EH (cell line): ENCODE measurements at regions not wholly inside any gene's neighbourhood (a gene's known extent, or its start where the extent isn't known, plus 50 kb on each side); places are given as distances from the start of the nearest gene placed in this dataset.

Experiments
- DNase-seq: peaks from one replicate; pipeline ENCODE4 v3.0.0-alpha.2; 2015; ENCODE audit warnings: low read depth

- peak; percentile 57 for DNase-seq
Measured at GRCh38 chr12:124188561-124189405, 106.1 kb upstream of the RFLNA start.

DNA sequence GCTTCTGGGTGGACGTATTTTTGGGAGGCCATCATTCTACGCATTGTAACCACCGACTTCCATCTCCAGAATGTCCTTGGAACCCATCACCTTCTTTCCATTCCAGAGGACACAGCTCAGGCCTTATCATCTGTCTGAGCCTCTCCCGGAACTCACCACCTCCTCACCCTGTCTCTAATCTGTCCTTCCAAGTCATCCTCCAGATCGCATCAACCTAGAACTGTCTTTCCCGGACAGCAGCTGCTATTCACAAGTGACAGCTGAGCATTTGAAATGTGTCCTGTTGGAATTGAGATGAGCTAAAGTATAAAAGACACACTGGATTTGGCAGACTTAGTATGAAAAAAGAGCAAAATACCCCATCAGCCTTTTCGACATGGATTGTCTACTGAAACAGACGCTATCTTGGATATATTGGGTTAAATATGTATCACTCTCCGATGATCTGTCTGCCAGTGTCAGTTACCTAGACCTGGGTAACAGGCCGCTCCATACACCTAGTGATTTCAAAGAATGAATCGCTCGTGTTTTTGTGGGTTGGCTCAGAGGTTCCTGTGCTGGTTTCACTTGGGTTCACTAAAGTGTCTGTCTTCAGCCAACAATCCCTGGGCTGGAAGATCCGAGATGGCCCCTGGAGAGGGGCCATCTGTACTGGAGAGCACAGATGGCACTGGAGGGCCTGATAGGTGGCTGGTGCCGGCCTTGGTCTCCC, 104.4 kb upstream of the RFLNA start:
- DNase-seq: no peak

- DNase-seq: peak; percentile 61
Measured at GRCh38 chr12:124191024-124191359, 103.9 kb upstream of the RFLNA start.

- no peak for DNase-seq
Measured at GRCh38 chr12:124191966-124192365, 102.9 kb upstream of the RFLNA start.

DNA sequence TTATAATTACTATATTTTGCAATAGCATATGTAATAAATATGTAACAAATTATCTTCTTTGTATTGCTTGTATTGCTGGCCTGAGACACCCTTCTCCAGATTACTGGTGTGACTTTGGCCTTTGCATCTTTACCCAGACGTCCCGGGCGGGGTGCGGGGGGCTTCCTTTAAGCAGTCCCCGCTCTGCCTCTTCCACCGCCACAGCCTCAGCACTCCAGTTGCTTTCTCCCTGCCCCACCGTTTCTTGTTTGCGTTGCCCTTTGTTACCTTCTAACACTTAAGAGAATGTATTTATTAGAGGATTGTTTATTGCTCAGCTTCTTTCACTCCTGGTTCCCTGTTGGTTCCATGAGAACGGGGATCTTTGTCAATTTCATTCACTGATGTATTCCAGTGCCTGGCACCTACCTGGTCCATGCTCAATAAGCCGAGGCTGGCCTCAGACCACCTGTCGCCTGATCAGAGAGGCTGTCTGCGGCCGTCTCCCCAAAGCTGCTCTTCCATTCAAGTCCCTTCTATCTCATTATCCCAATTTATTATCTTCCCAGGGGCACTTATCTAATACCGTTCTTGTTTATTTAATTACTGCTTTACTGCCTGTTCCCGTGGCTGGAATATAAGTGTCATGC, 100.5 kb upstream of the RFLNA start:
- no peak for DNase-seq

GRCh38 chr12:124194893-124195566, 99.9 kb upstream of the RFLNA start:
- DNase-seq: no peak

DNA sequence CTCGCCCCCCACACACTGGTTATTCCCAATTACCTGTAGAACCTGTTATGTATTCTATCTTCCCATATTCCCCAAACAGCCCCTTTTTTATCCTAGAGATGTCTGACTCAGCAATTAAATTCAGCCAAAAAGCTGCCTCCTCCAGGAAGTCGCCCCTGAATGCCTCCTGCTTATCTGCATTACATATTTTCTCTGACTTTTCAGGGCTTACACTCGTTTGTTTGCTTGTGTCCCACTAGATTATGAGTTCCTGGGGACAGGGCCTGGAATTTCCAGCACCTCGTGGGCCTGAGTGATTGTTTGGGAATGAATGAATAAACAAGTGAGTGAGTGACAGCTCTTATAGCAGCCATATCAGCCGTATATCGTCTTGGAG, 99.3 kb upstream of the RFLNA start:
- no peak for DNase-seq

- DNase-seq: no peak
Measured at GRCh38 chr12:124196236-124196635, 98.7 kb upstream of the RFLNA start.

GRCh38 chr12:124201248-124201647, 93.6 kb upstream of the RFLNA start:
- DNase-seq: no peak

DNA sequence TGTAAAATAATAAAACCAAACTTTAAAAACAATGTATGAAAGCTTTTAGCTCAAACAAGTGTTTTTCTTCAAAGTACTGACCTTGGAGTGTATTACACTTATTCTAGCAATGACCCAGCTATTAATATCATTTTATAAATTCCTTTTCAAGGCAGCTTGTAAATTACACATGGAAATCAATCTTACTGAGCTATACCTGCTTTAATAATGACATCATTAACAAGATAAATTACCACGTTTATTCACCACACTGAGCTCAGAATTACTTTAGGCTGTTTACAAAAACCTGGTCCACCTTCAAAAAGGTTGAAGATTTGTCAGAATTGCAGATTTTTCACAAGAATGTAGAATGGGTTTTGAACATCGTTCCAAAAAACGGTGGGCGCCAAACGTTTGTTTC, 91.7 kb upstream of the RFLNA start:
- DNase-seq: no peak

DNA sequence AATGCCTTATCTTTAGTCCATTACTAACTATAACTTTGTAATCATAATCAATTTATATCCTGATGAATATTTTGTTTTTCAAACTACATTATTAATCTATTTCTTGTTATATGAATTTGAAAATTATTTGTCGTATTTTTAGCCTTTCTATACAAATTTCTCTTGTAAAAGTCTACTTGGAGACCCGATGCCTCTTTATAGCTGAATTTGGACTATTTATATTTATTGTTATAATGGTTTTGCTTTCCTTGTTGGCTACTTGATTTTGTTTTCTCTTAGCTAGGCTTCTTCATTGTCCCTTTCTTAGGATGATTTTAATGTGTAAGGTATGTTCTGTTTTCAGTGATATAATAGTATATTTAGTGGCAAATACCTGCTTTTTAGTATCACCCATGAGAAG, 89.5 kb upstream of the RFLNA start:
- no peak for DNase-seq

DNA sequence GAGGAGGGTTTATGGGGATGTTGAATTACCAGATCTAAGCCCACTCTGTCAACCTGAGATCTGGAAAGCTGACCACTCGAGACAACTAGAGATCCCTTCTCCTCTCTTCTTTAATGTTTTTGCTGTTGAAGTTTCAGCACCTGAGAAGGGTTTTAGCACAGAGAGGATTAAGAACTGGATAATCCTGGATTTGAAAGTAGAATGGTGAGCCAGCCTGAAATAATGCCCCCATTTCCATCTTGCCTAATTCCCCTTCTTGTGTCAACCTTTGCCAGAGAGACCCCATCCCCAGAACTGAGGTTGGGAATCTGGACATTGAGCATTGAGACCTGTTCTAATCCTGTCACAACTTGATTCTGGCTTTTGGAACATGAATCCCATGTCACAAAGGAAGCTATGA, 87.8 kb upstream of the RFLNA start:
- no peak for DNase-seq

- no peak for DNase-seq
Measured at GRCh38 chr12:124207617-124208016, 87.3 kb upstream of the RFLNA start.

DNA sequence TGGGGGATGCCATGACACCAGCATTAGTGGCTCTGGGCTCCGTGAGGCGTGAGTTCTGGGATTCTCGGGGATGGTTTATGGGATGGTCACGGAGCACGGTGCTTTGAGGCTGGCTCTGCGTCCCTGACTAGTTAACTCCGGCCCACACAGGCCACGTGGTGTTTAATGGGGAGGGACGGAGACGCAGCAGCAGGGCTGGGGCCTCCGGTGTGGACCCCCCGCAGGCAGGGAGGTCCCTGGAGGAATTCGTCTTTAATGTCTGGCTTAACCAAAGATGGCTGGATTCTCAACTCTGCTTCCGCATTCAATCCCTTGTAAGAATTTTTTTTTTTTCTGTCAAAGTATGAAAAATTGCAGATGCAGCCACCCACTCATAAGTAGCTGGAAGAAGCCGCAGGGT, 86.4 kb upstream of the RFLNA start:
- no peak for DNase-seq

DNA sequence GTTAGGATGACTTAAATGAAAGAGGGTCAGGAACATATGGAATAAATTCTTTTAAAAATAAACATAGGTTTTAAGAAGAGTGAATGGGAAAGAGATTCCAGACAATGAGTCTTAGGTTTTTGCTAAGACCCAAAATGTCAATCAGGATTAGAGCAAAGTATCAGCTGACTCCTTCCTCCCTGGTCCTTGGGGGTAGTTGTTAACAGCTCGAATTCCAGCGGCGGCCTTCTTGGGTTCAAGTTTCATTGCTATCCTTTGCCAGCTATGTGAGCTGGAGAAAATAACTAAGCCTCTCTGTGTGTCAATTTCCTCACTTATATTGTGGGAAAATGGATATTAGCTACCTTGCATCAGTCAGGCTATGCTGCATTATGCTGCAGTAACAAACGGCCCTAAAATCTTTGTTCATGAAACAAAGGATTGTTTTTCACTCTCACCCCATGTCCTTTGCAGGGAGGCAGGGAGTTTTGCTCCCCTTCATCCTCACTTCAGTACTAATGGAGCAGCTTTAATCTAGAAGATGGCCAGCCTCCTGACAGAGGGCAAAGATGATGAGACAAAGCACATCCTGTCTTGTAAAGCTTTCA, 83.8 kb upstream of the RFLNA start:
- no peak for DNase-seq

DNA sequence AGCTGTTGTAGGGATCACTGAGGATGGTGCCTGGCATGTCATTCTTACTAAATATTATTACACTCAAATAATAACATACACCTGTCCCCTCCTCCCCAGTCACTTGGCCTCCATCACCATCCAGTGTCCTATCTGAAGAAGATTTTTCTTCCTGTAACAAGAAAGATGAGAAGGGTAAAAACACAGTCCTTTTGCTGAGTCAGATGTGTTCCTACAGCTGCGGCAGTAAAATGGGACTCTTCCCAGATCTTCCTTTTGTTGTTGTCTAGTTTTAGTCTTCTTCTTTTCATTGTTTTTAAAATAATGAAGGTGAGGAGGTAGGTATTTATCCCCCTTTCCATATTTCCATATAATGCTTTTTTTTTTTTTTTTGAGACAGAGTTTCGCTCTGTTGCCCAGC, 83.1 kb upstream of the RFLNA start:
- no peak for DNase-seq

- DNase-seq: peak; percentile 52
Measured at GRCh38 chr12:124213666-124214347, 81.1 kb upstream of the RFLNA start.

DNA sequence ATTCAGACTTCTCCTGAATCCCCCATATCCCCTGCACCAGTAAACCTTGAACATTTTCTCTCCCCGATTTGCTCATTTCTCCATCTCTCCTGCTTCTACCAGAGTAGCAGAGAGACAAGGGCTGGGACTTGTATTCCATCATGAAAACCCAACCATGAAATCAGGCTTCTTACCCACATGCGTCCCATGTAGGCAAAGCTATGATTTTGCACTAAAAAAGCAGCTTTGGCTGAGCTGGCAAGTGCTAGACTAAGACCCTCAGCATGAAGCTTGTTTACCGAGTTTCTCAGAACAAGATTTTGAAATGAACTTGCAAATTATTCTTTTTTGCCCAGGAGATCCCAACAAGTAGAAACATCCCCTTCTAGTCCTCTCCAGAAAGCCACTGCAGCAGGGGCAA, 80.3 kb upstream of the RFLNA start:
- no peak for DNase-seq

DNA sequence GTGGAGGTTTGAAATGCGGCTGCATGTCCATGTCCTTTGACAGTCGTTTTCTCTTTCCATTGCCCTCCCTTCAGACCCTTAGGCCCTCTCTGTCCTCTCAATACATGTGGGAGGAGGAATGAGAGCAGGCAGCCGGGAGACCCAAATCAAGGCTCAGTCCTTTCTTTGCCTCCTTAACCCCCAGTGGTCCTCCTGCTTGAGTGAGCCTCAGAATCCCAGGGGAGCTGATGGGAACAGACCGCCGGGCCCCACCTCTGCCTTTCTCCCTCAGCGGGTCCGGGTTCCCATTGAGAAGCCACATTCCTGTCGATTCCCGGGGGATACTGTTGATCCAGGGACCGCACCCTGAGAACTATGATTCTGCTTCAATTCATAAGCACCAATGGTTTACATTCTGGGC, 77.9 kb upstream of the RFLNA start:
- no peak for DNase-seq

DNA sequence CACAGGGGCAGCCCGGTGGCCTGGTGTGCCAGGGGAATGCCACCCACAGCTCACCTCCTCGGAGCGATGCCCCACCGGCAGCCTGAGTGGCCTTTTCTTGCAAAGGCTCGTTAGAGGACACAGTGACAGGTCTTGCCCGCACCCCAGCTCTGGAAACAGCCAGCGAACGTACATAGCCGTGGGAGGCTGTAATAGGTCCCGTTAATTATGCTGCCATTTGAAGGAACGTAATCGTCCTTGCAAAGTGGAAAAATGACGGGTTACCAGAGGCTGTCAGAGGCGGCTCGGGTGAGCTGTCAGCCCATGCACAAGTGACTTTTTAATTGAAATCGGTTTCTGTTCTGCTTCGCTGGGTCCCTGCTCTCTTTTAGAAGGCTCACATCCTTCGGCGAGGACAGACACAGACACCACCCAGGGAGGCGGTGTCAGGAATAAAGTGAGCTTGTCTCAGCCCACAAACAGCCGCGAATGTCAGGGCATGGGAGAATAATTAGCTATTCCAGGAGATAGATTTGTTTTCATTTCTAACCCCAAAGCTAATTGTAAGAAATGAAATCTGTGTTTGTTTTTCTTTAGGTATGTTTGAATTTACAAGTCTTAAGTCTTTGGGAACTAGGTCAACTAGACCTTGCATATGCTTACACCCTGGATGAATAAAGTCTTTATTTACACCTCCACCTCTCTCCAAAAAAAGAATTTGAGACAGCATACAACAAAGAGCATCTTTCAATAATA, 77.2 kb upstream of the RFLNA start:
- DNase-seq: peak; percentile 23

DNA sequence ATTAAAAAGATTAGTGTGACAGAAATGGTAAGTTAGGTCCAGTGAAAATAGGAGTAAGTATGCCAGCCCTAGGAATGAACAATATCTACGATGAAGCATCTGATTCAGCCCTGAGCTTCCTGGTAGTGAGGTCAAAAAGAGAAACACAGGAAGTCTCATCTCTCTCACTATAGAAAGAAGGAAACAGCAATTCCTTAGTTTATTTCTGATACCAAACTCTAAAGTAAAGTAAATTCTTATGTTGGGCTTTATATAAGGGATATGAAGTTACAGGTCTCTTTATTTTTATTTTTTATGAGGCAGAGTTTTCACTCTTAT, 76.7 kb upstream of the RFLNA start:
- peak; percentile 19 for DNase-seq
